GM08714 (cell line): ENCODE measurements at regions not wholly inside any gene's neighbourhood (a gene's known extent, or its start where the extent isn't known, plus 50 kb on each side); places are given as distances from the start of the nearest gene placed in this dataset.
"Not testable (repeated sequence)": the region's sequence is repeated elsewhere in the genome, so short reads cannot be mapped to it uniquely, and the experiment has no call there.

ENCODE experiments used
- H3K4me3 ChIP-seq: fragments of 200-500 bp; sonication (Bioruptor generic); 2 replicates; pipeline ENCODE4 v1.5.1; 2014; ENCODE audit warnings: mild to moderate bottlenecking, low read length, inconsistent platforms
- ZNF274 ChIP-seq: IDR thresholded peaks from 2 replicates; pipeline ENCODE4 v1.6.1; 2012; ENCODE audit warnings: mild to moderate bottlenecking, low read depth, low read length

DNA sequence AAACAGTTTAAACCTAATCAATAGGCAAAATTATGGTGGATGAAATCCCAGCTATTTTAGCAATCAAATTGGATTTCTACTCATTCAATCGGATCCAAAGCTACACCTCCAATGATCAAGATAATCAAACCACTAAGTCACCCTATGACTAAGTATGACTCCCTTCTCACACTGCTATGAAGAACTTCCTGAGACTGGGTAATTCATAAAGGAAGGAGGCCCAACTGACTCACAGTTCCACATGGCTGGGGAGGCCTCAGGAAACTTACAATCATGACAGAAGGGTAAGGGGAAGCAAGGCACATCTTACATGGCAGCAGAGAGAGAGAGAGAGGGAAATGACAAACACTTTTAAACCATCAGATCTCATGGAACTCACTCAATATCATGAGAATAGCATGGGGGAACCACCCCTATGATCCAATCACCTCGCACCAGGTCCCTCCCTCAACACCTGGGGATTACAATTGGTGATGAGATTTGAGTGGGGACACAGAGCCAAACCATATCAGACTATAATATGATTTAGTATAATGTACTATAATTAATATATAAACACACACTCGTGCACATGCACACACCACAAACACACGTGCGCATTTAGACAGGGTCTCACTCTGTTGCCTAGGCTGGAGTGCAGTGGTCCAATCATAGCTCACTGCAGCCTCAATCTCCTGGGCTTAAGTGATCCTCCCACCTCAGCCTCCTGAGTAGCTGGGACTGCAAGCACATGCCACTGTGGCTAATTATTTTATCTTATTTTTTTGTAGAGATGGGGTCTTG lies 213.6 kb upstream of the FOXK1 start:
- no peak for TF ChIP-seq ZNF274
- no peak overlapping the region for H3K4me3 ChIP-seq

DNA sequence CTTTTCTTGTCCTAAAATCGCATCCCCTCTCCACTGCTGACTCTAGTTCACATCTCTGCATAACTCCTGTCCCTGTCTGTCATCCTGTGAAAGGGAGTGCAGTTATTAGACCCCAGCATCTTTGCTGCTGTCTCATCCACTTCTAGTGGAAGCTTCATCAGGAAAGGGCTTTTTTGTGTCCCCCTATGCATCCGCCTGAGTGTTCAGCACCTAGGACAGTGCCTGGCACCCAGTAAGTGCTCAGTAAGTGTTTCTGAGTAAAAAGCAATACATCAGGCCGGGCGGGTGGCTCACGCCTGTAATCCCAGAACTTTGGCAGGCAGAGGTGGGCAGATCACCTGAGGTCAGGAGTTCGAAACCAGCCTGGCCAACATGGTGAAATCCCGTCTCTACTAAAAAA lies 211.8 kb upstream of the FOXK1 start:
- H3K4me3 ChIP-seq = no peak overlapping the region

DNA sequence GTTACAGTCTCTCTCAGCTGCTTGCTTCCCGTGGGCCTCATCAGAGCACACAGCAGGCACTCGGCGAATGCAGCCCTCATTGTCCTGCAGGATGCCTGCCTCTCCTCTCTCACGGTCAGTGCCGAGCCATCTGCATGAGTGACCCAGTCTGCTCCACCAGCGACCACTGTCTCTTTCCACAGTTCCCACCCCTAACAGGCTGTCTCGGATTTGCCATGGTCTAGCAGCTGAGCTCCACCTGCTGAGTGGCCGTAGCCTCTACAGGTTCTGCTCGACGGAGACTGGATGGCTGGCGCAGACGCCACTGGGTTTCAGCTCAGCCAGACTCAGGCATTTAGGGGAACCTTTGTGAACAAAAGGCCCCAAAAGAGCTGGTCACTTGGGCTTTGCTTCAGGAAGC lies 209.4 kb upstream of the FOXK1 start:
- no peak overlapping the region for H3K4me3 ChIP-seq

More for the DNA sequence above, 211.8 kb upstream of the FOXK1 start:
- TF ChIP-seq ZNF274 = no peak

DNA sequence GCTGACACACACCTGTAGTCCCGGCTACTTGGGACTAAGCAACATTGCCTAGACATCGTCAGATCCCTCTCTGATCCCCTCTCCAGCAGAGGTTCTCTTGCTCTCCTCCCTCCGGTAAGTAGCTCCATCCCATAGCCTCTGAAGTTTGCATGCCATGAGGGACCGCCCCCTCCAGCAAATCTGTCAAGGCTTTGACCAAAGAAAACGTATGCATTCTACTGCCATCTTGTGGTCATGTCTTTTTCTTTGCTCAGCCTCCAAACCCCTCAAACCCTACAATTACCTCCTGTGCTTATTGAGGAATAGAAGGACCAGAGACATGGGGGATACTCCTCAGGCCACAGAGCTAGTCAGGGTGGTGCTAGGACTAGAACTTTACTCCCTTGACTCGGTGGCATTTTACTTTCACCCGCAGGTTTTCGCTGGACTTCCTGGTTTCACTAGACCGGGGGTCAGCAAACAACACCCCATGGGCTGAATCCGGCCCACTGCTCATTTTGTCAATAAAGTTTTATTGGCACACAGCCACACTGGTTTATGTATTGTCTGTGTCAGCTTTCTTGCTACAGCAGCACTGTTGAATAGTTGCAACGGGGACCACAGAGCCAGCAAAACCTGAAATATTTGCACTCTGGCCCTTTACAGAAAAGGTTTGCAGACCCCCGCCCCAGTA lies 202.6 kb upstream of the FOXK1 start:
- no peak for TF ChIP-seq ZNF274
- H3K4me3 ChIP-seq = no peak overlapping the region

More for the DNA sequence above, 209.4 kb upstream of the FOXK1 start:
- TF ChIP-seq ZNF274 = no peak

DNA sequence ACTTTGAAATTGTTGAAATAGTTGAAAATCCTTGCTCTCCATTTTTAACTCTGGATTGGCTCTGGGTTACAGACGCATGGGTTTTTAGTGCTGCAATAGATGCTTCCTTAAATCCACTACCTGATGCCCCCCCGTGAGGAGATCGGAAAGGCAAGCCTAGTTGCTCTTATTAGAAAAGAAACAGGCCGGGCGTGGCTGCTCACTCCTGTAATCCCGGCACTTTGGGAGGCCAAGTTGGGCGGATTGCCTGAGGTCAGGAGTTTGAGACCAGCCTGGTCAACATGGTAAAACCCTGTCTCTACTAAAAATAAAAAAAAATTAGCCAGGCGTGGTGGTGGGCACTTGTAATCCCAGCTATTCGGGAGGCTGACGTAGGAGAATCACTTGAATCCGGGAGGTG lies 202.0 kb upstream of the FOXK1 start:
- H3K4me3 ChIP-seq = not testable (repeated sequence)

DNA sequence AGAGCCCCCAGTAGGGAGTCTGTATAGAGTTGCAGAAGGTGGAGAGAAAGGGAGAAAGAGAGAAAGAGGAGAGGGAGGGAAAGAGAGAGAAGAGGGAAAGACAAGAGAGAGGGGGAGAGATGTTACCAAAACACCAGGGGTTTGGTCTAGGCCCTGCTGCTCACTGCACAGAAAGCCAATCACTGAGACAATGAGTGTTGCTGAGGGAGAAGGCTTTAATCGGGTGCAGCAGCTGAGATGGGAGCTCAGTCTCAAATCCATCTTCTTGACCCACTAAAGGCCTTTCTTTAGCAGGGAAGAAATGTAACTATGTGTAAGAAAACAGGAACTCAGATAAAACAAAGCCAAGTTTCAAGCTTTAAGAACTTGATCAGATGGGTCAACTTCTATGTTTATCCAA lies 198.2 kb upstream of the FOXK1 start:
- TF ChIP-seq ZNF274 = no peak

DNA sequence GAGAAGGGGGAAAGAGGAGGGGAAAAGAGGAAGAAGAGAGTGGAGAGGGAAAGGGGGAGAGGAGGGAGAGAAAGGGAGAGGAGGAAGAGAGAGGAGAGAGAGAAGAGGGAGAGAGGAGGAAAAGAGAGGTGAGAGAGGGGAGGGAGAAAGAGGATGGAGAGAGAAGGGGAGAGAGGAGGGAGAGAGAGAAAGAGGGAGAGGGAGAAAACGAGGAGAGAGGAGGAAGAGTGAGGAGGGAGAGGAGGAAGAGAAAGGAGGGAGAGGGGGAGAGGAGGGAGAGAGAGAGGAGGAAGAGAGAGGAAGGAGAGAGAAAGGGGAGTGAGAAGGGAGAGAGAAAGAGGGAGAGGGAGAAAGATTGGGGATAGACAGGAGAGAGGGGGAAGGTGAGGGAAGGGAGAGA lies 197.6 kb upstream of the FOXK1 start:
- TF ChIP-seq ZNF274 = no peak
- no peak overlapping the region for H3K4me3 ChIP-seq

More for the DNA sequence above, 198.2 kb upstream of the FOXK1 start:
- no peak overlapping the region for H3K4me3 ChIP-seq

DNA sequence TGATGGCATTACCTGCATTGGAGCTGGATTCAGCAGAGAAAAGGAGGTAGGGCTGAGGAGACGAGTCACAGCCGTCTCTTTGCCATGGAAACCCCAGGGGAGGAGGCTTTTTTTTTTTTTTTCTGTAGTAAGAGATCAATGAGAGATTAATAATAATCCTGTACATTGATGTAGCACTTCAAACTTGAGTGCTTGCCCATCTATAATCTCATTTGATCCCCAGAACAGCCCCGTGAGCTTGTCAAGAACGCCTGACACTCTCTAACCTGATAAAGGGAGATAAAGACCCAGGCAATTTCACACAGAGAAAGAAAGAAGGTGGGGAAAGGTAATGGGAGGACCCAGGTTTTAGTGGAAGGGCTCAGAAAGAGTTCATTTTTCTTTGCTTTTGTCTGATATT lies 195.2 kb upstream of the FOXK1 start:
- TF ChIP-seq ZNF274 = no peak
- H3K4me3 ChIP-seq = no peak overlapping the region

DNA sequence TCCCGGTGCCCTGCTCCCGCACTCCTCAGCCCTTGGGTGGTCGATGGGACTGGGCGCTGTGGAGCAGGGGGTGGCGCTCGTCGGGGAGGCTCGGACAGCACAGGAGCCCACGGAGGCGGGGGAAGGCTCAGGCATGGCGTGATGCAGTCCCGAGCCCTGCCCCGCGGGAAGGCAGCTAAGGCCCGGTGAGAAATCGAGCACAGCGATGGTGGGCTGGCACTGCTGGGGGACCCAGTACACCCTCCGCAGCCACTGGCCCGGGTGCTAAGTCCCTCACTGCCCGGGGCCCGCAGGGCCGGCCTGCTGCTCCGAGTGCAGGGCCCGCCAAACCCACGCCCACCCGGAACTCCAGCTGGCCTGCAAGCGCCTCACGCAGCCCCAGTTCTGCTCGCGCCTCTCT lies 185.2 kb upstream of the FOXK1 start:
- H3K4me3 ChIP-seq = not testable (repeated sequence)

DNA sequence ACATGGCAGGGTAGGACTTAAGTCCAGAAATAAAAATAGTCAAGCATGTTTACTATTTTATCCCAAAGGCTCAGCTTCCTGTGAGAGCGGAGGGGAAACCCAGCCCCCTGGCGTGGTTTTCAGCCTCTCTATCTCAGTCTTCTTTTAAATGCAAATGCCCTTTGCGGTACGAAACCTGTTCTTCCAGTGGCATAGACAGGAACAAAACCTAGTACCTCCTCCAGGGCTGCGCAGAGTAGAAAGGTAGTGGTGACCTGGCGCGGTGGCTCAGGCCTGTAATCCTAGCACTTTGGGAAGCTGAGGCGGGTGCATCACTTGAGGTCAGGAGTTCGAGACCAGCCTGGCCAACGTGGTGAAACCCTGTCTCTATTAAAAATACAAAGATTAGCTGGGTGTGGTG lies 181.3 kb upstream of the FOXK1 start:
- no peak for TF ChIP-seq ZNF274
- H3K4me3 ChIP-seq = no peak overlapping the region

DNA sequence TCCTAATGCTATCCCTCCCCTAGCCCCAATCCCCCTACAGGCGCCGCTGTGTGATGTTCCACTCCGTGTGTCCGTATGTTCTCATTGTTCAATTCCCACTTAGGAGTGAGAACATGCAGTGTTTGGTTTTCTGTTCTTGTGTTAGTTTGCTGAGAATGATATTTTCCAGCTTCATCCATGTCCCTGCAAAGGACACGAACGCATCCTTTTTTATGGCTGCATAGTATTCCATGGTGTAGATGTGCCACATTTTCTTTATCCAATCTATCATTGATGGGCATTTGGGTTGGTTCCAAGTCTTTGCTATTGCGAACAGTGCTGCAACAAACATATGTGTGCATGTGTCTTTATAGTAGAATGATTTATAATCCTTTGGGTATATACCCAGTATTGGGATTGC lies 174.2 kb upstream of the FOXK1 start:
- H3K4me3 ChIP-seq = not testable (repeated sequence)

DNA sequence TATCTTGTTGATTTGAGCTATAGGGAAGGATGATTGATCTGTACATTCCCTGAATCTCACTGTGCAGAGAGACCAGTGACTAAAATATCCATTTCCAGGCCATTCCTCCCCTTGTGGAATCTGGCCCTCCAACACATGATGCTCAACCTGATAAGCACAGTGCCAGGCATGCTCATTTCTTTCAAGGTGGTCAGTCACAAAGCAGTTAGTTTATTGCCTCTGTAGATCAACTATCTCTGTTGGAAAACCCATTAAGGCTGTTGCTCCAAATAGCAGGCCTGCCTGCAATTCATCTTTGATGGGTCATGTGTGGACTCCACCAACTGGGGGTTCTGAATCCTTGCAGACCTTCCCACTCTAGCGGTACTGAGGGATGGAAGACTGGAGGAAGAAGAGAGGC lies 168.6 kb upstream of the FOXK1 start:
- no peak overlapping the region for H3K4me3 ChIP-seq
- no peak for TF ChIP-seq ZNF274

DNA sequence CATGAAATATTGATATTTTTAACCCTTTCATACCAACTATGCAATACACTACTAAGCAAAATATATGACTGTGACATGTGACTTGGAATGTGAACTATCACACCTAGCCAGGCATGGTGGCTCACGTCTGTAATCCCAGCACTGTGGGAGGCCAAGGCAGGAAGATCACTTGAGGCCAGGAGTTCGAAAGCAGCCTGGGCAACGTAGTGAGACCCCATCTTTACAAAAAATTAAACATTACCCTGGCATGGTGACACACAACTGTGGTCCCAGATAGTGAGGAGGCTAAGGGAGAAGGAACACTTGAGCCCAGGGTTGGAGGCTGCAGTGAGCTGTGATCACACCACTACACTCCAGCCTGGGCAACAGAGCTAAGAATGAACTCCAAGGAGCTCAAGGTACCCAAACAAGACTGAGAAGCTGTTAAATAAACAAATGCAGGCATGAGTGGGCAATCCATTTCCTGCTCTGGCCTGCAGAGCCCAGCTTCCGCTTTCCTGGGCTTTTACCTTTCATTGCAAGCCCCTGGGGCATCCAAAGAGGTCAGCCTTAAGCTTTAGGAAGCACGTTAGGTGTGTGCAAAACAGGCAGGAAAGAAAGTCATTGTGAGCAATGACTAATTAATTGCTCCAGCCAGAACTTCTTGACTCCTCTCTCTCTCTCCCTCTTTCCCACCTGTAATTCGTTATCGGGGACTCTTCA lies 162.1 kb upstream of the FOXK1 start:
- TF ChIP-seq ZNF274 = no peak
- no peak overlapping the region for H3K4me3 ChIP-seq

DNA sequence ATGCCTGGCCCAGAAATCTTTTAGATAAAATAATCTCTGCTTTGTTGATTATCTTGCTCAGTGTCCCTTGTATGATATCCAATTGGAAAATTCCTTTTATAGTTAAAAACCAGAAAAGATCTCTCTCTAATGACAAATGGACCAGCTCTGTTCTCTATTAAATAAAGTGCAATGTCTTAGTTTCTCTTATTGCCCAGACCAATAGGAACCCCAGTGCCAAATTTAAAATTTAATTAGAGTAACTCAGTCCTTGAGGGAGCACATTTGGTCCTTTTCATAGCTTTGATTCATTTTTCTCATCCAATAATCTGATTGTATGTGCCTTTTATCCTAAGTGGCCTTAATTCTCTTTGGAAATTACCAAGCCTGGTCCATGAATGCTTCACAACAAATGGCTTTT lies 158.9 kb upstream of the FOXK1 start:
- H3K4me3 ChIP-seq = no peak overlapping the region
- no peak for TF ChIP-seq ZNF274

DNA sequence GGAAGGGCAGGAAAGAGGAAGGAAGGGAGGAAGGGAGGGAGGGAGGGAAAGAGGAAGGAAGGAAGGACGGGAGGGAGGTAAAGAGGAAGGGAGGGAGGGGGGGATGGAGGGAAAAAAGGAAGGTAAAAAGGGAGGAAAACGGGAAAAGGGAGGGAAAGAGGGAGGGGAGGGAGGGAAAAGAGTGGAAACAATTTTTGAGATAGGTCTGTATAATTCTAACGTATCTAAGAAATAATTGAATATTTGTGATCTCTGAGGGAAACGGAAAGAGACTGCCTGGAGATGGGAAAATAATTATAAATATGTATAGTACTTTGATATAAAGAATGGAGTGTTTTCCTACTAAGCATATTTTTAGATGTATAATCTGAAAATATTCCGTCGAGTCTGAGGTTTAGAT lies 158.2 kb upstream of the FOXK1 start:
- TF ChIP-seq ZNF274 = no peak

More for the DNA sequence above, 158.2 kb upstream of the FOXK1 start:
- no peak overlapping the region for H3K4me3 ChIP-seq
